AG04450 (cell line): ENCODE measurements at regions not wholly inside any gene's neighbourhood (a gene's known extent, or its start where the extent isn't known, plus 50 kb on each side); places are given as distances from the start of the nearest gene placed in this dataset.

ENCODE experiments used
- CTCF ChIA-PET: fragments of 300-600, 350-600 bp; formaldehyde crosslinking; extraction: SDS; loops from one replicate; lab custom pipeline; 2022; ENCODE audit warnings: antibody characterized with exemption, inconsistent platforms; lab: Charles Lee
- POLR2A ChIA-PET: fragments of 350-600 bp; formaldehyde crosslinking; extraction: SDS; loops from one replicate; lab custom pipeline; 2021; ENCODE audit warnings: antibody characterized with exemption, inconsistent platforms; lab: Yijun Ruan, JAX
- DNase-seq: peaks from one replicate; pipeline ENCODE4 v3.0.0-alpha.2; 2011; ENCODE audit warnings: low read depth, low spot score
- H3K27ac ChIP-seq: one replicate; pipeline ENCODE4 v1.5.1; 2012; ENCODE audit warnings: low read depth, low read length, control low read depth
- H3K27me3 ChIP-seq: one replicate; pipeline ENCODE4 v1.6.0; 2012; ENCODE audit warnings: low read length; ENCODE audit not compliant: control insufficient read depth, insufficient read depth
- H3K4me3 ChIP-seq: 2 replicates; pipeline ENCODE4 v1.5.1; 2011; ENCODE audit warnings: mild to moderate bottlenecking, low read depth, low read length, control low read depth
- H3K9me3 ChIP-seq: 2 replicates; pipeline ENCODE4 v1.5.1; 2012; ENCODE audit warnings: low read length; ENCODE audit not compliant: control insufficient read depth, insufficient read depth
- TF ChIP-seq, protein P1 (sequence below): IDR thresholded peaks from 2 replicates; pipeline ENCODE4 v1.5.1; 2011; ENCODE audit warnings: low read depth, low read length, control low read depth, inconsistent platforms

GRCh38 chr3:96059301-96059700 lies 755.1 kb upstream of the EPHA6 start:
- no peak for DNase-seq
- Histone ChIP-seq H3K27ac (no peak overlapping the region), H3K9me3 (peaks cover 9% of the 10 kb centered on the region), H3K4me3 (no peak overlapping the region), H3K27me3 (no peaks in the 10 kb centered on the region)
- TF ChIP-seq, protein P1, sequence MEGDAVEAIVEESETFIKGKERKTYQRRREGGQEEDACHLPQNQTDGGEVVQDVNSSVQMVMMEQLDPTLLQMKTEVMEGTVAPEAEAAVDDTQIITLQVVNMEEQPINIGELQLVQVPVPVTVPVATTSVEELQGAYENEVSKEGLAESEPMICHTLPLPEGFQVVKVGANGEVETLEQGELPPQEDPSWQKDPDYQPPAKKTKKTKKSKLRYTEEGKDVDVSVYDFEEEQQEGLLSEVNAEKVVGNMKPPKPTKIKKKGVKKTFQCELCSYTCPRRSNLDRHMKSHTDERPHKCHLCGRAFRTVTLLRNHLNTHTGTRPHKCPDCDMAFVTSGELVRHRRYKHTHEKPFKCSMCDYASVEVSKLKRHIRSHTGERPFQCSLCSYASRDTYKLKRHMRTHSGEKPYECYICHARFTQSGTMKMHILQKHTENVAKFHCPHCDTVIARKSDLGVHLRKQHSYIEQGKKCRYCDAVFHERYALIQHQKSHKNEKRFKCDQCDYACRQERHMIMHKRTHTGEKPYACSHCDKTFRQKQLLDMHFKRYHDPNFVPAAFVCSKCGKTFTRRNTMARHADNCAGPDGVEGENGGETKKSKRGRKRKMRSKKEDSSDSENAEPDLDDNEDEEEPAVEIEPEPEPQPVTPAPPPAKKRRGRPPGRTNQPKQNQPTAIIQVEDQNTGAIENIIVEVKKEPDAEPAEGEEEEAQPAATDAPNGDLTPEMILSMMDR, result no peak
- ChIA-PET POLR2A (no interaction called here), CTCF (no interaction called here)

GRCh38 chr3:96069065-96069464 lies 745.3 kb upstream of the EPHA6 start:
- ChIA-PET POLR2A (no interaction called here), CTCF (no interaction called here)
- TF ChIP-seq, protein P1, result no peak
- peaks cover 17% of the 10 kb centered on the region for H3K9me3 ChIP-seq
- H3K27ac ChIP-seq, result no peak overlapping the region
- DNase-seq, result no peak
- no peak overlapping the region for H3K4me3 ChIP-seq
- H3K27me3 ChIP-seq, result no peaks in the 10 kb centered on the region

GRCh38 chr3:96070678-96071077 lies 743.7 kb upstream of the EPHA6 start:
- Histone ChIP-seq H3K9me3 (peaks cover 17% of the 10 kb centered on the region), H3K27ac (no peak overlapping the region), H3K27me3 (no peaks in the 10 kb centered on the region), H3K4me3 (no peak overlapping the region)
- TF ChIP-seq, protein P1, result no peak
- no peak for DNase-seq
- POLR2A ChIA-PET, result no interaction called here
- CTCF ChIA-PET, result interaction anchor here (0.6 kb wide), 1 partner anchor 244 kb away, joined by 3 read pairs; no protein-coding TSS in a partner anchor

DNA sequence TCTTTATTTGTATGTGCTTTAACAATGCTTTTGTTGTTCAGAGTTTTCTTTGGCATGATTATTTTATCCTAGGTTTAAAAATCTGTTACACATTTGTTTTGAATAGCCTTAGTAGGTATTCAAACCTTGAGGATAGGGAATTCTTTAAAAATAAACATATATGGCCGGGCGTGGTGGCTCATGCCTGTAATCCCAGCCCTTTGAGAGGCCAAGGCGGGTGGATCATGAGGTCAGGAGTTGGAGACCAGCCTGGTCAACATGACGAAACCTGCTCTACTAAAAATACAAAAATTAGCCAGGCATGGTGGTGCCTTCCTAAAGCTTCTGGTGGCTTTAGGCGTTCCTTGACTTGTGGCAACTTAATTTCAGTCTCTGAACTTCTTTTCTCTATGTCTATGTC lies 743.3 kb upstream of the EPHA6 start:
- no peaks in the 10 kb centered on the region for H3K27me3 ChIP-seq
- H3K9me3 ChIP-seq, result peaks cover 17% of the 10 kb centered on the region
- H3K4me3 ChIP-seq, result no peak overlapping the region
- ChIA-PET CTCF (interaction anchor here (0.6 kb wide), 1 partner anchor 244 kb away, joined by 3 read pairs; no protein-coding TSS in a partner anchor), POLR2A (no interaction called here)
- H3K27ac ChIP-seq, result no peak overlapping the region
- no peak for DNase-seq
- TF ChIP-seq, protein P1, result no peak

- TF ChIP-seq, protein P1, result no peak
- Histone ChIP-seq H3K4me3 (no peak overlapping the region), H3K9me3 (peaks cover 17% of the 10 kb centered on the region), H3K27me3 (no peaks in the 10 kb centered on the region), H3K27ac (no peak overlapping the region)
- CTCF ChIA-PET, result no interaction called here
- POLR2A ChIA-PET, result no interaction called here
- DNase-seq, result no peak
Measured at GRCh38 chr3:96072226-96072625, 742.2 kb upstream of the EPHA6 start.
